ENCODE measurements at regions not wholly inside any gene's neighbourhood (a gene's known extent, or its start where the extent isn't known, plus 50 kb on each side); places are given as distances from the start of the nearest gene placed in this dataset.

GRCh38 chr7:15737601-15738000 is 51.1 kb upstream of the MEOX2 start:
- Histone ChIP-seq H4K91ac (ENCODE audit: insufficient read depth, low read depth, low read length) (no peak overlapping the region), H2BK5ac (ENCODE audit: low read depth, low read length, poor library complexity, severe bottlenecking) (no peak overlapping the region), H3K79me1 (ENCODE audit: low read depth in 1 of 2, low read length in 2 of 2) (no peaks in the 10 kb centered on the region), H3K27me3 (ENCODE audit: control insufficient read depth, insufficient read depth, low read length) (no peaks in the 10 kb centered on the region), H3K9ac (ENCODE audit: low read depth, low read length) (no peak overlapping the region), H3K4me2 (ENCODE audit: low read depth, low read length) (no peak overlapping the region), H4K20me1 (ENCODE audit: insufficient read depth, low read length) (no peaks in the 10 kb centered on the region), H2BK120ac (ENCODE audit: low read depth, low read length) (no peak overlapping the region), H4K5ac (ENCODE audit: low read depth, low read length) (no peak overlapping the region), H3K18ac (ENCODE audit: low read depth, low read length) (no peak overlapping the region), H3K56ac (ENCODE audit: extremely low read depth, insufficient read depth, low read length) (no peak overlapping the region), H2AK9ac (replicated peaks; ENCODE audit: low read depth, low read length, poor library complexity) (no peak overlapping the region), H3K9me3 (ENCODE audit: control insufficient read depth, insufficient read depth, low read length) (no peaks in the 10 kb centered on the region), H3K4me1 (ENCODE audit: control insufficient read depth, insufficient read depth, low read length) (no peaks in the 10 kb centered on the region), H3K4ac (ENCODE audit: low read depth, low read length) (no peak overlapping the region), H2AFZ (replicated peaks; ENCODE audit: low read length, poor library complexity) (no peak overlapping the region), H4K8ac (ENCODE audit: low read depth in 2 of 2, low read length in 2 of 2) (no peak overlapping the region), H3K27ac (ENCODE audit: insufficient read depth, low read length) (no peak overlapping the region), H3K36me3 (ENCODE audit: control insufficient read depth, insufficient read depth, low read length) (no peaks in the 10 kb centered on the region), H2BK20ac (ENCODE audit: low read depth, low read length) (no peak overlapping the region), H3K14ac (replicated peaks; ENCODE audit: low read depth, low read length) (no peak overlapping the region), H2AK5ac (ENCODE audit: low read depth, low read length) (no peak overlapping the region), H2BK15ac (ENCODE audit: low read depth, low read length) (no peak overlapping the region), H3K23ac (ENCODE audit: low read depth, low read length) (no peak overlapping the region), H3K4me3 (ENCODE audit: insufficient read depth, low read depth, low read length) (no peak overlapping the region), H3K9me1 (ENCODE audit: insufficient read depth, low read length) (no peaks in the 10 kb centered on the region)
- TF ChIP-seq RCOR1 (IDR thresholded peaks at IDR 0.05; ENCODE audit: insufficient replicate concordance, low read length): no peak
- no peak for TF ChIP-seq CEBPB (IDR thresholded peaks at IDR 0.05; ENCODE audit: low read depth, low read length)
- TF ChIP-seq MXI1 (IDR thresholded peaks at IDR 0.05; ENCODE audit: borderline replicate concordance, low read depth, low read length): no peak
- TF ChIP-seq SMC3 (IDR thresholded peaks at IDR 0.05; ENCODE audit: low read depth, low read length): no peak
- no peak for TF ChIP-seq RAD21 (IDR thresholded peaks at IDR 0.05; ENCODE audit: low read length)
- TF ChIP-seq, protein P1, sequence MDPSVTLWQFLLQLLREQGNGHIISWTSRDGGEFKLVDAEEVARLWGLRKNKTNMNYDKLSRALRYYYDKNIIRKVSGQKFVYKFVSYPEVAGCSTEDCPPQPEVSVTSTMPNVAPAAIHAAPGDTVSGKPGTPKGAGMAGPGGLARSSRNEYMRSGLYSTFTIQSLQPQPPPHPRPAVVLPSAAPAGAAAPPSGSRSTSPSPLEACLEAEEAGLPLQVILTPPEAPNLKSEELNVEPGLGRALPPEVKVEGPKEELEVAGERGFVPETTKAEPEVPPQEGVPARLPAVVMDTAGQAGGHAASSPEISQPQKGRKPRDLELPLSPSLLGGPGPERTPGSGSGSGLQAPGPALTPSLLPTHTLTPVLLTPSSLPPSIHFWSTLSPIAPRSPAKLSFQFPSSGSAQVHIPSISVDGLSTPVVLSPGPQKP (IDR thresholded peaks at IDR 0.05; ENCODE audit: borderline replicate concordance, low read depth, low read length): no peak
- no peak for TF ChIP-seq BHLHE40 (IDR thresholded peaks at IDR 0.05; ENCODE audit: low read depth, low read length)
- no peak for TF ChIP-seq MAZ (IDR thresholded peaks at IDR 0.05; ENCODE audit: borderline replicate concordance, low read depth, low read length)
- TF ChIP-seq MAFK (IDR thresholded peaks at IDR 0.05; ENCODE audit: low read depth, low read length): no peak
- TF ChIP-seq RFX5 (IDR thresholded peaks at IDR 0.05; ENCODE audit: low read depth, low read length): no peak
- no peak for TF ChIP-seq POLR2A (IDR thresholded peaks at IDR 0.05; ENCODE audit: low read depth, low read length)
- no peak for TF ChIP-seq NFE2L2 (IDR thresholded peaks at IDR 0.05; ENCODE audit: low read depth, low read length)
- no peak for TF ChIP-seq FOS (IDR thresholded peaks at IDR 0.05; ENCODE audit: low read depth, low read length)
- TF ChIP-seq, protein P2, sequence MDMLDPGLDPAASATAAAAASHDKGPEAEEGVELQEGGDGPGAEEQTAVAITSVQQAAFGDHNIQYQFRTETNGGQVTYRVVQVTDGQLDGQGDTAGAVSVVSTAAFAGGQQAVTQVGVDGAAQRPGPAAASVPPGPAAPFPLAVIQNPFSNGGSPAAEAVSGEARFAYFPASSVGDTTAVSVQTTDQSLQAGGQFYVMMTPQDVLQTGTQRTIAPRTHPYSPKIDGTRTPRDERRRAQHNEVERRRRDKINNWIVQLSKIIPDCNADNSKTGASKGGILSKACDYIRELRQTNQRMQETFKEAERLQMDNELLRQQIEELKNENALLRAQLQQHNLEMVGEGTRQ (IDR thresholded peaks at IDR 0.05; ENCODE audit: low read depth, low read length): no peak
- POLR2A ChIA-PET (ENCODE audit: unreplicated experiment): no interaction called here
- DNase-seq (no peak), ATAC-seq (ENCODE audit: low read depth) (no peak)
- dilution Hi-C loops (cut with HindIII; ENCODE audit: low sequenced_read_pairs, unreplicated experiment) (no loop called here), intact Hi-C loops (cut with micrococcal nuclease) (no loop called here), in situ Hi-C loops (cut with MboI; ENCODE audit: low sequenced_read_pairs) (no loop called here)
- CTCF ChIA-PET: interaction anchor here (0.7 kb wide), 1 partner anchor 112 kb away, joined by 4 read pairs; no protein-coding TSS in a partner anchor
- BruUV-seq (replicated peaks): no TSS peak
- no CpG with 5 or more reads among the region's 2 CpGs for whole genome bisulfite sequencing, 2 experiments (ENCODE audit: extremely low coverage in 2 of 2, insufficient read length in 1 of 2)
